GM18499 (cell line): ENCODE measurements at regions not wholly inside any gene's neighbourhood (a gene's known extent, or its start where the extent isn't known, plus 50 kb on each side); places are given as distances from the start of the nearest gene placed in this dataset.

ENCODE experiments used
- ATAC-seq: cut with Tn5 transposase; IDR thresholded peaks from one replicate; pipeline ENCODE4 v1.9.1; 2021; ENCODE audit warnings: moderate number of reproducible peaks; ENCODE audit not compliant: insufficient read depth, unreplicated experiment

DNA sequence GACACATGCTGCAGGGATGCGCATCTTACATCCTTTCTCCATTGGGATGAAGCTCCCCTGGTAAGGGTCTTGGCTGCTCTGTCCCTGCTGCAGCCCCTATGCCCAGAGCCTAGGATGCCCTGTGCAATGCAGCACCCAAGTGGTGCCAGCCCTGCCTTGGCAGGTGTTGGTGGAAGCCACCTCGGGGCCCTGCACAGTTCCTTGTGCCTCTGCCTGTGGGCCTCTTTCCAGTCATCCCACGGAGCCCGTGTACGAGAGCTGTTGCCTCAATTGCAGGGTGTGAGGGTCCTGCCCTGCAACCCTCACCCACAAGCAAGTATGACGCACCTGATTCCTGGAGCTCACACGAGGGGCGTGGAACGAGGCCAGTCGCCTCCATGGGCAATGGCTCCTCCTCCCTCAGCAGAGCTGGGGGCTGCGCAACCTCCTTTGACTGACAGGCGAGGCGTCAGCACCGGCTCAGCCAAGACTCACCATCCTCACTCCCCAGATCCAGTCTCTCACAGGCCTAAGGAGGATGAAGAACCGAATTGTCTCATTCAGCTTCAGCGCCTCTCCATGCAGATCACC is 719.6 kb downstream of the BRD1 start:
- no peak for ATAC-seq

DNA sequence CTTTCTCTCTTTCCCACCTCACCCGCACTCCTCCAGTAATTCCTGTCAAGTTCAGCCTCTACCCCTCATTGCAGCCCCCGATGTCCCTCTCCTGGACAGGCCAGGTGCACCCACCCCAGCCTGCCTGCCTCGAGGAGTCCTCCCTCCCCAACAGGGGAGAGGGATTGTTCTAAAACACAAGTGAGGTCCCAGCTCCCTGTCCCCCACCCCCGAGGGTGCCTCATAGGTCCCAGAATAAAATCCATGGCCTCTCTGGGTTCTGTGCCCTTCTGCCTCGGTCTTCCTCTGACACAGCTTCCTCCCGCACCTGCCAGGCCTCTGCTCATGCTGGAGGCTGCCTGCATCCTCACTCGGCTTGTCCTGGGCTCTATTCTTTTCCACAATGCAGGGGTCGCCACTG is 720.1 kb downstream of the BRD1 start:
- no peak for ATAC-seq

DNA sequence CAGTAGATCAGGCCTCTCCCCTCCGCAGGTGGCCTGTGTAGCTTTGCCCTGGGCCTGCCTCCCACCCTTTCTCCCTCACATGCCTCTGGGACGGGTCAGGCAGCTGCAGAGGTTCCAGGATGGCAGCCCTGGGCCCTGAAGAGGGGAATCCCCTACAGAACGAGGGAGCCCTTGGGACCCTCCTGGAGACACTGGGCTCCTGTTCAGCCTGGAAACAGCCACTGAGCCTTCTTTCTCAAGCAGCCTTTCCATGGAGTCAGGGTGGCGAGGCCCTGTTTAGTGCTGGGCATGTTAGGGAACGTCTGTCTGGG is 720.9 kb downstream of the BRD1 start:
- ATAC-seq, result no peak

DNA sequence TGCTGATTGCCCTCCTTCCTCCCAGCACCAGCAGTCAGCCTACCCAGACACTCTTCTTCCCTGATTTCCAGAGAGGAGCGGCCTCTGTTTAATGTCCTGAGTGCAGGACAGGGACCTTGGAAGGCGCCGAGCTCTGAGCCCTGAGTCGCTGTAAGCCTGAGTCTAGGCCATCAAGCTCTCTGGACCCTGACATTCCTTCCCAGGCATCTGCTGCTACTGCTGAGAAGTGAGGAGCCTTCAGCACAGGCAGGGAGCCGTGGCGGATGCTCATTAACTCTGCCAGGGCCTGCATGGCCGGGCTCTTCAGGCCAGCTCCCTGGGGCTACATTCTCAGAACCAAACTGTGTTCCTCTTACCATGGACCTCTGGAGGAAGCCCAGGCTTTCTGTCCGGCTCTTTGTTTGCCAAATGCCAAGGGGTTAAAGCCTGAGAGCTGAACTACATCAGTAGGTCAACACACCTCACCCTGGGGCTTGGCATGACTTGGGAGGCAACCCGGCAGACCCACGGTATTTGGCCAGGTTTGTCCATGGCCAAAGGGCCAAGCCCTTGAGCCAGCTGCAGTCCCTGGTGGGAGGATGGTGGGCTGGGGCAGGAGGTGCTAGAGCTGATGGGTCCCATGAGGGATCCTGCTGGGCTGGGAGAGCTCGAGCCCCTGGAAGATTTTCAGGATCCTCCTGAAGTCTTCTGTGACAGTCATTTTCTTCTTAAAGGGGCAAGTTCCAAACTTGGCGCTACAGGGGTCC is 721.4 kb downstream of the BRD1 start:
- no peak for ATAC-seq

DNA sequence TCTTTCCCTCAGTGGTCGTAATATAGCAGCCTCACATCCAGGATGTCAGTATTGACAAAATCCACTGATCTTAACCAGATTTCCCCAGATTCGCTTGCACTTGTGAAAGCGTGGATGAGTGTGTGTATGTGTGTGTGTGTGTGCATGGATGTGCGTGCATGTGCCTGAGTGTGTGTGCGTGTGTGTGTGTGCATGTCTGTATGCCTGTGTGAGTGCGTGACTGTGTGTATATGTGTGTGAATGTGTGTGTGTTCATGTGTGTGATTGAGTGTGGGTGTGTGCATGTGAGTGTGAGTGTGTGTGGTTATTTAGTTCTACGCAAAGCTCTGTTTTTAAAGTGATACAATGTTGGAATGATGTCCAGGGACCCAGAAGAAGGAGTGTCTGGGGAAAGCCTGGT is 723.2 kb downstream of the BRD1 start:
- ATAC-seq, result no peak

DNA sequence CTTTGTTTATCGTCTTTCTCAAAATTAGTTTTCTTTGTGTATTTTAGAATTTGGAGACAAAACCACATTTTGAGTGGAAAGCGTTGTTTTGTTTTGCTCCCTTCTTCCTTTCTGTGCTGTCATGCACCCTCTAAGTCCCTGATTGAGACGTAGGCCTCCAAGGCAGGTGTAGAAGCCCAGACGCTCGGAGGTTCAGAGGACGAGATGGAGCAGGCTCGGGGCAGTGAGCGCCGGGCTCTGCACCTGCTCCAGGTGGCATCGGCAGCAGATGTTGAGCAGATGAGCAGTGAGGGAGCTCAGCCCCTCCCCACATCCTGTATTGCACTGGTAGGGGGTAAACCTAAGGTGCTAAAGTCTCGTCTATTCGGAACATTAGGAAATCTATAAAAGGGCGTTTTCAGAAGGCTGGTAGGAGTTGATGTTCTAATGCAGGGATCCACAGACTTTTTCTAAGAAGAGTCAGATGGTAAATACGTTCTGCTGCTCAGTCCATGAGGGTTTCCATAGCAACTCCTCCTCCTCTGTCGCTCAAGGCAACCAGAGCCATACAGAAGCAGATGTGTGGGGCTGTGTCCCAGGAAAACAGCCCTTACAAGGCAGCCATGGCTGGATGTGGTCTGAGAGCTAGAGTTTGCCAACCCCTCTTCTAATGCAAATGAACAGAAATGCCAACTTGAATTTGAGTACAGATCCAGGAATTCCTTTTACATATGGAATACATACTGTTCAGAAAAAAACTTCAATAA is 724.2 kb downstream of the BRD1 start:
- no peak for ATAC-seq

DNA sequence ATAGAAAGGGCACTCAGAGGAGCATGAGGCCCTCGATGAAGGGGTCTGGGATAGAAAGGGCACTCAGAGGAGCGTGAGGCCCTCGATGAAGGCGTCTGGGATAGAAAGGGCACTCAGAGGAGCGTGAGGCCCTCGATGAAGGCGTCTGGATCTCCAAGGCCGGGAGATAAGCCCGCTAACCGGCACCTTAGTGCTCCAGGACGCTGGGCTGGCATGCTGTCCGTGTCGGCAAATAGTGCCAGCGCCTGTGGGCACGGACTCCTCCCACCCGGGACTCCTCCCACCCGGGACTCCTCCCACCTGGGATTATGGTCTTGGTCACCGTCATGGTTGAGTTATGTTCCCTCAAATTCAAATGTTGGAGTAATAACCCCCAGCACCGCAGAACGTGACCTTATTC is 725.3 kb downstream of the BRD1 start:
- no peak for ATAC-seq

DNA sequence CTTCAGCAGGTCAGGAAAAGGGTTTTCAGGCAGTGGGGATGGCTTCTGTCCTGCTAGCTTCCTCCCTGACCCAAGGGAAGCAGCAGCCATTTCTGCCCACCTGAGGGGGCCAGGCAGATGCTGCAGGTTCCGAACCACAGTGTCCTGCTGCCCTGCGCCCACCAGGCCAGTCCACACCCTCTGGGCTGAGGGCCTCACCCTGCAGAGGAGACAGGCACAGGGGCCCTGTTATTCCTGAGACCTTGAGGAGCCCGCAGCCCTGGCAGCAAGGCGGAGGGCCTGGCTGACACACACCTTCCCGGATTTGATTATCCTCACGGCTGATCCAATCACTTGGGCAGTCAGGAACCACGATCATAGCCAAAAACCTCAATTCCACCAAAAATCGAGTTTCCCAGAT is 725.8 kb downstream of the BRD1 start:
- ATAC-seq, result no peak

DNA sequence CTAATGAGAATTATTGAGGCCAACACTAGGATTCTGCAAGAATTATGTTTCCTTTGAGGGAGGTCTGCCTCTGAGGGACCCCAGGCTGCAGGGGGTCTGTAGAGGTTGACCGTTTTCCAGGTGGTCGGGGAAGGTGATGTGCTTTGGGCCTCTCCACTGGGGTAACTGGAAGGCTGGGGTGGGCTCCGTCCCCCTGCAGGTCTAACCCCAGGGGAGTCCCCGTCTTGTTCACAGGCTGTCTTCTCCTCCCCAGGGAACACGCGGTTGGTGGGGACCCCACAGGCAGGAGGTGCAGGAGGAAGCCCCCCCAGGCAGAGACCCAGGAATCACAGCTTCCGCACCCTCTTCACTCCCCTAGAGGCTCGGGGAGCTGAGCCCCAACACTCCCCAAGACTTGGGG is 726.4 kb downstream of the BRD1 start:
- no peak for ATAC-seq

DNA sequence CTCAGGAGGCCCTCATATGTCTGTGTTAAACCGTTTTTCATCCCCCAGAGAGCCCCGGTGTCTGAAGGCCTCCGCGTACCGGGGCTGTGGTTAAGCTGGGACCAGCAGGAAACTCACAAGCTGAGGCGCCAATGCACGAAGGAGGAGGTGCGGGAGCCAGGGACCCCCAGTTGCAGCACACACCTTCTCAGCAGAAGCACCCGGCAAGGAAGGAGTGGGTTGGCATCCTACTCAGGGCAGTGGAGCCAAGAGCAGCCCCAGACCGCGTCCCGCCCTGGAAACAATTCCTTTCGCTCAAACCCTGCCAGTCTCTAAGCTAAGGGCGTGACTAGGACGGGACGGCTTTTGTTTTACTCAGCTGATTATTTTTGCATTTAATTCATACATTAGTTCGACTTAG is 726.9 kb downstream of the BRD1 start:
- ATAC-seq, result no peak

DNA sequence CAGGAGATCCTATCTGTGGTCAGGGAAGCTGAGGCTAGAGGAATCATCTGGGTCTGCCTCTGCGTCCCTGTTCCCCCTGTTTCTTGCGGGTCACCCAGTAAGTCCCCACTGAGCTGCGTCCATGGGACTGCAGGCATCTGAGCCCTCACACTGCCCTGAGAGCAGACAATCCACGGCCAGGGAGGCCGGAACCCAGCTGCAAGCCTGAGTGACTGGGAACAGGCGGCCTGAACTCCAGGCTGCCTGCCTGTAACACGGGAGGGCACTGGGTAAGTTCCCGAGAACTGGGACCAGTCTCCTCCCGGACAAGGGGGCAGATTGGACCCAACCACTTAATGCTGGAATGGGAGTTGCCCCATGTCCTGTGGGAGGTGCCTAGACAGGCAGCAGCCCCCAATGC is 727.4 kb downstream of the BRD1 start:
- ATAC-seq, result no peak

DNA sequence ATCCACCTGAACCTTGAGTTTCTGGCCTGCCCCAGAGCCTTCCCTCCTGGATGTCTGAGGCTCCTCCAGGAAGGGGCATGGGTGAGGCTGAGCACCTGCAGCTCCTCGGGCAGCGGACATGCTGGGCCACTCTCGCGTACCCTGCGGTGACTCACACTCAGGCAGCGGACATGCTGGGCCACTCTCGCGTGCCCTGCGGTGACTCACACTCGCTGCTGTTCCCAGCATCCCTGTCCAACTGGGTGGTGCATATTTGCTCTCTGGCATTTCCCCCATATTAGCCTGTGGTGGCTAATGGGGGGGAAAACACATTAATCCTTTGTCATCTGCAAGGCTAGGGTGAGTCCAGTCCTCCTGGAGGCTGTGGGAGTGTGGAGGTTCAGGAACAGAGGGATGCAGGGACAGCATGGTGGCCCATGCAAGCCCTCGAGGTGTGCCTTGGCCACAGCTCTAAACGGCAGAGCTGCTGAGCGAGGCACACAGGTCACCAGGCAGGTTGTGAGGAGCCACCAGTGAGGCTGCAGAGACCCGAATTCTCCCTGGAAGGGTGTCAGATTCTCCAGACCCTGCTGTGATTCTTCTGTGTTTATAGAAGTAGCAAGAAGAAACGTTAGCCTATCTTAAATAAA is 728.1 kb downstream of the BRD1 start:
- ATAC-seq, result no peak

DNA sequence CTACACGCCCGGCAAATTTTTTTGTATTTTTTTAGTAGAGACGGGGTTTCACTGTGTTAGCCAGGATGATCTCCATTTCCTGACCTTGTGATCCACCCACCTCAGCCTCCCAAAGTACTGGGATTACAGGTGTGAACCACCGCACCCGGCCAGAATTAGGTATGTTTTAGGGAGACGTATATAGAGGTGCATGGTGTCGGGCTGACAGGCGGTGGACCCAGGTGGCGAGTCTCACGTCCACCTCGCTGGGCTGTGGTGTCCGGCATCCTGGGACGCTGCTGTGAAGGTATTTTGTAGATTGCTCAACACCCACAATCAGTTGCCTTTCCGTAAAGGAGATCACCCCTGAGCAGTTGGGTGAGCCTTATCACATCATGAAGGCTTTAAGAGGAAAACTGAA is 728.6 kb downstream of the BRD1 start:
- ATAC-seq, result no peak

DNA sequence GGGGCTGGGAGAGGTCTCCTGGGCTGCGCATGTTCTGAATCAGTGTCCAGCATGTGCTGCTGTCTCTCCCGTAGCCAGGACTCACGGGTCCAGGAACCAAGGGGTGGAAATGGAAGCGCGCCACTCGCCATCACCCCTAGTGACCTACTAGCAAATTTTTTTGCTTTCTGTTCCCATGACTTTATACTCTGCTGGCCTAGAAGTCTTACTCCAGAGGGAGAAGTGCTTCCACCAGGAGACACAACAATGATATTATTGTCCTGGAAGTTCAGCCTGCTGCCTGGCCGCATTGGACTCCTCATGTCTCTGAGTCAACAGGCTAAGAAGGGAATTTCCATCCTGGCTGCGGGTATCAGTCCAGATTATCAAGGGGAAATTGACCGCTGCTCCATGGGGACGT is 729.7 kb downstream of the BRD1 start:
- ATAC-seq, result no peak

DNA sequence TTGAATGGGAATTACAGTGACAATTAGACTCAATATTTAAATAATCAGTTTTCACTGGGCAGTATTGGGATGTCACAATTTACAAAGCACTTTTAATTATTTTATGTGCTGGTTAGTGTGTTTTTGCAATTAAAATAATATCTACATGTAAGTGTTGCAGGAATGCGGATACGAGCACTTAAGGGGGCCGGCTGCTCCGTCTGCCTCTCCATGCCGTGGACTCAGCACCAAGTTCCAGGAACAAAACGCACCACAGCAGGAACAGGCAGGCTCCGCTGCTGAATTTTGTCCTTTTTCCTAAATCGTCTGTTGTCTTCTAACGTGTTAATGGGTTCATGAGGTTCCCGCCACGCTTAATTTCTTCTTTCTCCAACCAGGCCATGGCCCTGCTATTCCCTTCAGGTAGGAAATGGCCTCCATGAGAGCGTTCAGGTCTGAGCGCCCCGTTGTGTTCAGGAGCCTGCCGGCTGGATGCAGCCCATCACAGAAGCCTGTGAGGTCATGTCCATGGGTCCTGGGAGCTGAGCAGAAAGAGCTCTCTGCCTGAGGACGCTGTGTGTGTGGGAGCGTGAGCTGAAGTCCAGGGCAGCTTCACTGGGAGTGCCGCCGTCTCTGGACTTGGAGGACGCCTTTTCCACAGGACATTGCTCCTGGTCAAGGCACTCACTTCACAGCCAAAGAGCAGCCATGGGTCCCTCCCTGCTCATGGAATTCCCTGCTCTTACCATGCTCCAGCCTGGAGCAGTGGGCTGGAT is 730.3 kb downstream of the BRD1 start:
- ATAC-seq, result no peak

DNA sequence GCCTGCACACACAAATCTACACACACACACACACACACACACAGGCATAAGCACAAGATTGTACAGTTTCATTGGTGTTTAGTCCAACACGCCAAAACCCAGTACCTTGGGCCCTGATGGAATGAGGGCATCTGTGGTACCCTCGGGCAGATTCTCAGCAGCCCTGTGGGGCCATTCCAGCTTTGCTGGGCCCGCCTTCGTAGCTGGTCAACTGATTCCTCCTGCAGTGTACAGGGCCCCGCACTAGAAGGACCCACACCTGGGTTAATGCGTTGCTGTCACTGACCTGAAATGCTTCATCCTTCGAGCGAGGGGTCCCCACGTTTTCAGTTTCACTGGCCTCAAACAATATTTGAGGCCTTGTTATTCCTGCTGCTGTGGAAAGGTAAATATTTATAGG is 731.2 kb downstream of the BRD1 start:
- ATAC-seq, result no peak

DNA sequence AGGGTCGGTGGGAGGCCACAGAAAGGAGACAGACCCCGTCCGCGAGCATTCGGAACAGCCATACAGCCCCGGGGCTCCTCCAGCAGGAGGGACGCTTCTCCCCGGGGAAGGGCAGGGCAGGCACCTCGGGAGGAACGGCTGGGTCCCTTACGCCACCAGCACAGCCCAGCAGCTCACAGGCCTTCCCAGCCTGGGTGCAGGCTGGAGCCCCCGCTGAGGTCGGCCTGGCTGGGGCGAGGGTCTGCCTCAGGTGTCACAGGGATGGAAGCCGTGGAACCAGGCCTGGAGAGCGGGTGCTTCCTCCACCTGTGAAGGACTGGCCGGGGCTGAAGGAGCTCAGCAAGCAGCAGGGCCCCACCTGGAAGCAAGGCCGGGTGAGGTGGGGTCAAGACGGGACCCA is 732.3 kb downstream of the BRD1 start:
- ATAC-seq, result no peak

DNA sequence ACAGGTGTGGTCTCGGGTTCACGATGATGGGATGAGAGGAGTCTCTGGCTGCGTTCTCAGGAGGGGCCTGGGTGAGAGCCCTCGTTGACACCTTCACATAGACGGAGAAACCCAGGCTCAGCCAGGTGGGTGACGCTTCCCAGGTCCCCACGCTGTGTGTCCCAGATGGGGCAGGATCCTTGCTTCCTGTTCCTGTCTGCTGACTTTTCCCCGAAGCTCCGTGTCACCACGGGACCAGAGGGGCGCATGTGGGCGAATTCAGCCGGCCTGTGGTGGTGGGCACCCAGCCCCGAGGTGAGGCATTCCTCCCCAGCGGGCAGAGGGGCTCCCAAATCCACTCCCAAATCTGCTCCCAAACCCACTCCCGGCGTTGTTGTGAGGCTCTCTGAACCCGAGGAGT is 732.8 kb downstream of the BRD1 start:
- no peak for ATAC-seq

DNA sequence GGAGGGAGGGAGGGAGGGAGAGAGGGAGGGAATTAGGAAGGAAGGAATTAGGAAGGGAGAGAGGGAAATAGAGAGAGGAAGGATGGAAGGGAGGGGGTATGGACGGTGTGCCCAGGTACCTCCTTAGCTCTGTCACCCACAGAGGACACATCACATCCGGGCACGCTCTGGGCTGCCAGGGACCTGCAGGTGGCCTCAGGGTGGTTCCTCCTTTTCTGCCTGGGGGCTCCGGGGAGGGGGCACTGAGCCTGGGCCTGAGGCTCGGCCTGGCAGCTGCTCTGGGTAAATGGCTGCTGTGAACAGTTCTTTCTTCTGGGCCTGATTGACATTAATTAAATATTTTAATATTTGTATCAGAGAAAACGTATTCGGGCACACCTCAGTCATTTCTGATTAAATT is 733.5 kb downstream of the BRD1 start:
- no peak for ATAC-seq

DNA sequence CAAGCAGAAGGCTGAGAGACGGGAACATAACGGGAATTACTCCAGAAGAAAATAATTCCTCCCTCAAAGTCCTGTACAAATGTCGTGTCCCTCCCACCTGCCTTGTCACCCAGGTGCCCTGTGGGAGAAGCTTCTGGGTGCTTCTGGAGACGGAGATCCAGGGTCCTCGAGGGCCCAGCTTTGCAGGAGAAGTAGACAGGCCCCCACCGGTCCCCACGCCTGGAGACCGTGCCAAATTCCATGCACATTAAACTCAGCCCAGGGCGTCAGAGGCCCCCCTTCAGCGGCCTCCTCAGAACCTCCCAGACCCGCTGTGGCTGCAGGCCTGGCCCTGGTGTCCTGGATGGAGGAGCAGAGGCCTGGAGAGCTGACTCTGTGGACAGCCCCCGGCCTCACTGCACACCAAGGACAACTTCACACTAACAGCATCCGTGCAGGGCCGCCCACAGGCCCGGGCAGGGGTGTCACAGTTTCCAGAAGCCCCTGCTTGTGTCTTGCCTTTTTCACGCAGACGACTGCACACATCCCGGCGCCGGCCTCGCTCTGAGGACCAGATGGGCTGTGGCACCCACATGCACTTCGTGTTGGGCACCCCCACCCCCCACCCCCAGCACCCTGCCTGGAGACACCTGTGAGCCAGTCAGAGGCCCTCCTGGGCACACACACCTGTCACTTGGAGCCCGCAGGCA is 734.3 kb downstream of the BRD1 start:
- ATAC-seq, result no peak
